OCI-LY1 (cell line): ENCODE measurements at regions not wholly inside any gene's neighbourhood (a gene's known extent, or its start where the extent isn't known, plus 50 kb on each side); places are given as distances from the start of the nearest gene placed in this dataset.

Source experiments
- H2AFZ ChIP-seq: fragments of 200-600 bp; sonication (generic), shearing (Covaris generic); 2 replicates; pipeline ENCODE4 v1.6.0; 2014; ENCODE audit warnings: antibody characterized with exemption, mild to moderate bottlenecking, low read length
- H3F3A ChIP-seq: fragments of 200-600 bp; sonication (generic), shearing (Covaris generic); 2 replicates; pipeline ENCODE4 v1.6.0; 2014; ENCODE audit warnings: mild to moderate bottlenecking, antibody characterized with exemption, low read length, moderate library complexity; ENCODE audit not compliant: insufficient read depth
- H3K27ac ChIP-seq: fragments of 200-600 bp; sonication (generic); 2 replicates; pipeline ENCODE4 v1.5.1; 2014; ENCODE audit warnings: low read length, mixed run types, mild to moderate bottlenecking, low read depth; ENCODE audit not compliant: poor library complexity, severe bottlenecking
- H3K27me3 ChIP-seq: fragments of 200-600 bp; sonication (generic); 2 replicates; pipeline ENCODE4 v1.6.0; 2014; ENCODE audit warnings: antibody characterized with exemption, mild to moderate bottlenecking, low read length, moderate library complexity; ENCODE audit not compliant: insufficient read depth
- H3K36me3 ChIP-seq: fragments of 200-600 bp; sonication (generic); 2 replicates; pipeline ENCODE4 v1.6.1; 2014; ENCODE audit warnings: mild to moderate bottlenecking, antibody characterized with exemption, low read length, moderate library complexity, mixed read lengths; ENCODE audit not compliant: insufficient read depth
- H3K4me1 ChIP-seq: fragments of 200-600 bp; sonication (generic); 2 replicates; pipeline ENCODE4 v1.5.1; 2014; ENCODE audit warnings: mild to moderate bottlenecking, low read length, moderate library complexity; ENCODE audit not compliant: insufficient read depth, severe bottlenecking
- H3K4me2 ChIP-seq: fragments of 200-600 bp; sonication (generic), shearing (Covaris generic); 2 replicates; pipeline ENCODE4 v1.6.1; 2014; ENCODE audit warnings: low read length
- H3K4me3 ChIP-seq: fragments of 200-600 bp; sonication (generic); 2 replicates; pipeline ENCODE4 v1.5.1; 2014; ENCODE audit warnings: low read length, low read depth, mild to moderate bottlenecking, mixed read lengths; ENCODE audit not compliant: poor library complexity, severe bottlenecking
- H3K79me2 ChIP-seq: fragments of 200-600 bp; shearing (Covaris generic); 2 replicates; pipeline ENCODE4 v1.6.1; 2016; ENCODE audit warnings: mixed run types, low read length, mixed read lengths; ENCODE audit not compliant: insufficient read depth
- H3K9ac ChIP-seq: fragments of 200-600 bp; sonication (generic), shearing (Covaris generic); 2 replicates; pipeline ENCODE4 v1.6.1; 2014; ENCODE audit warnings: mild to moderate bottlenecking, low read length, mixed read lengths
- H3K9me2 ChIP-seq: fragments of 200-600 bp; sonication (generic), shearing (Covaris generic); 2 replicates; pipeline ENCODE4 v1.6.1; 2014; ENCODE audit warnings: low read depth, mild to moderate bottlenecking, low read length, mixed read lengths
- H3K9me3 ChIP-seq: fragments of 200-600 bp; shearing (Covaris generic); 2 replicates; pipeline ENCODE4 v1.6.1; 2014; ENCODE audit warnings: low read length, mixed read lengths
- H4K20me1 ChIP-seq: fragments of 200-600 bp; sonication (generic), shearing (Covaris generic); 2 replicates; pipeline ENCODE4 v1.6.0; 2016; ENCODE audit warnings: mild to moderate bottlenecking, low read length; ENCODE audit not compliant: insufficient read depth
- EZH2 ChIP-seq: fragments of 200-600 bp; sonication (generic), shearing (Covaris generic); IDR thresholded peaks from 2 replicates; pipeline ENCODE4 v1.8.0; 2017; ENCODE audit warnings: borderline replicate concordance, mixed run types, mild to moderate bottlenecking, antibody characterized with exemption, low read length, moderate library complexity, mixed read lengths
- TF ChIP-seq, protein P1 (sequence below): fragments of 200-600 bp; sonication (generic), shearing (Covaris generic); IDR thresholded peaks from 2 replicates; pipeline ENCODE4 v1.5.1; 2017; ENCODE audit warnings: mild to moderate bottlenecking, antibody characterized with exemption, low read length, moderate library complexity, mixed read lengths

DNA sequence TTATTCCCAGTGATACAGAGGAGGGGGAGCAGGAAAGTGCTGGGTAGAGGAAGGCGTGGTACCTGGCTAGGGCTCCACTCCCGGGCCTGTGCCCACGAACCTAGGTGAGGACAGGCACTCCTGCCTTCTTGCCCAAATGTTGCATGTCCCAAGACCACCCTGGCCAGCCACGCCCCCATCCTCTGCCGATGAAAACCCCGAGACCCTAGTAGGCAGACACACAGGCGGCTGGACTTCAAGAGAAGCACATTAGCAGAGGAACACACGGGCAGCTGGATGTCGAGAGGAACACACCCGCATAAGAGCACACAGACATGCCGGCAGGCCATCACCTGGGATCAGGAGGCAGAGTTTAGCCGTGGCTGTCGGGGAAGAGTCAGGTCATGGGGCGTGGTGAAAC, 1386.5 kb upstream of the GOT2 start:
- Histone ChIP-seq H3K4me2 (no peak overlapping the region), H3F3A (no peaks in the 10 kb centered on the region), H3K9ac (no peak overlapping the region), H3K4me1 (no peaks in the 10 kb centered on the region), H3K4me3 (no peak overlapping the region), H3K9me3 (no peaks in the 10 kb centered on the region), H3K36me3 (no peaks in the 10 kb centered on the region), H3K27ac (no peak overlapping the region), H3K27me3 (no peaks in the 10 kb centered on the region), H3K79me2 (no peaks in the 10 kb centered on the region), H4K20me1 (no peaks in the 10 kb centered on the region), H3K9me2 (no peaks in the 10 kb centered on the region), H2AFZ (no peak overlapping the region)
- no peak for TF ChIP-seq EZH2
- TF ChIP-seq, protein P1, sequence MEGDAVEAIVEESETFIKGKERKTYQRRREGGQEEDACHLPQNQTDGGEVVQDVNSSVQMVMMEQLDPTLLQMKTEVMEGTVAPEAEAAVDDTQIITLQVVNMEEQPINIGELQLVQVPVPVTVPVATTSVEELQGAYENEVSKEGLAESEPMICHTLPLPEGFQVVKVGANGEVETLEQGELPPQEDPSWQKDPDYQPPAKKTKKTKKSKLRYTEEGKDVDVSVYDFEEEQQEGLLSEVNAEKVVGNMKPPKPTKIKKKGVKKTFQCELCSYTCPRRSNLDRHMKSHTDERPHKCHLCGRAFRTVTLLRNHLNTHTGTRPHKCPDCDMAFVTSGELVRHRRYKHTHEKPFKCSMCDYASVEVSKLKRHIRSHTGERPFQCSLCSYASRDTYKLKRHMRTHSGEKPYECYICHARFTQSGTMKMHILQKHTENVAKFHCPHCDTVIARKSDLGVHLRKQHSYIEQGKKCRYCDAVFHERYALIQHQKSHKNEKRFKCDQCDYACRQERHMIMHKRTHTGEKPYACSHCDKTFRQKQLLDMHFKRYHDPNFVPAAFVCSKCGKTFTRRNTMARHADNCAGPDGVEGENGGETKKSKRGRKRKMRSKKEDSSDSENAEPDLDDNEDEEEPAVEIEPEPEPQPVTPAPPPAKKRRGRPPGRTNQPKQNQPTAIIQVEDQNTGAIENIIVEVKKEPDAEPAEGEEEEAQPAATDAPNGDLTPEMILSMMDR = no peak

DNA sequence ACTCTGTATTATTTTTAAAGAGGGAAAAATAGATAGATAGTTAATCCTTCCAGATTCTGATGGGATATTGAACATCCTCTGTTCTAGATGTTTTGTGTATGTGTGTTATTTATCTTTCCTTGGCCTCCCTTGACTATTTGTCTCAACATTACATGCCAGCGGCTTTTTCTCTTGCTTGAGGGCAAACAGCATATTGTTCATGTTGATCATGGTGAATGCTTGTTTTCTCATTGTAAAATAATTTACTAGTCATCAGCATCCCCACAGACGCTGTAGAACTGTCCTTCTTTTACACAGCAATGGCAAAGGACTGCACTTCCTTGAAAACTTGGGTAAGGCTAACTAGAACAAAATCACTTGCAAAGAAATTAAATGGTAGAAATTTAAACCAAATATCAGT, 1376.4 kb upstream of the GOT2 start:
- H3K79me2 ChIP-seq = no peaks in the 10 kb centered on the region
- no peaks in the 10 kb centered on the region for H3K36me3 ChIP-seq
- H3K4me3 ChIP-seq = no peak overlapping the region
- H2AFZ ChIP-seq = no peak overlapping the region
- no peaks in the 10 kb centered on the region for H3K9me2 ChIP-seq
- no peaks in the 10 kb centered on the region for H3K9me3 ChIP-seq
- no peaks in the 10 kb centered on the region for H3K27me3 ChIP-seq
- no peak overlapping the region for H3K9ac ChIP-seq
- TF ChIP-seq, protein P1 = no peak
- TF ChIP-seq EZH2 = no peak
- H3K4me2 ChIP-seq = no peak overlapping the region
- no peaks in the 10 kb centered on the region for H4K20me1 ChIP-seq
- no peaks in the 10 kb centered on the region for H3K4me1 ChIP-seq
- no peak overlapping the region for H3K27ac ChIP-seq
- no peaks in the 10 kb centered on the region for H3F3A ChIP-seq

DNA sequence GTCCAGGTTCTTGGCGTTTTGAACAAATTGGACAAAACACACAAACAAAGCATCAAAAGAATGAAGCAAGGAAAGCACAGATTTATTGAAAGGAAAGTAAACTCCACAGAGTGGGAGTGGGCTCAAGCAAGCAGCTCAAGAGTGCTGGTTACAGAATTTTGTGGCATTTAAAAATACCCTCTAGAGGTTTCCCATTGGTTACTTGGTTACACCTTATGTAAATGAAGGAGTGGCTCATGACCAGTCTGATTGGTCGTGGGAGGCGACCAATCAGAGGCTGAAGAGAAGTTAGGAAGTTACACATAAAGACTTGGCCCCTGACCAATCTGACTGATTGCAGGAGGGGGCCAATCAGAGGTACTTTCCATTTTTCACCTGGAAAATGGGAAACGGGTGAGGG, 1373.8 kb upstream of the GOT2 start:
- Histone ChIP-seq H3K9me3 (no peaks in the 10 kb centered on the region), H3K36me3 (no peaks in the 10 kb centered on the region), H4K20me1 (no peaks in the 10 kb centered on the region), H3K79me2 (no peaks in the 10 kb centered on the region), H3K9ac (no peak overlapping the region), H2AFZ (no peak overlapping the region), H3K27ac (no peak overlapping the region), H3K27me3 (no peaks in the 10 kb centered on the region), H3K4me3 (no peak overlapping the region), H3K4me2 (no peak overlapping the region), H3K9me2 (no peaks in the 10 kb centered on the region), H3K4me1 (no peaks in the 10 kb centered on the region), H3F3A (no peaks in the 10 kb centered on the region)
- TF ChIP-seq EZH2 = no peak
- TF ChIP-seq, protein P1 = no peak
